Fibroblast of mammary gland (primary cell): ENCODE measurements at regions not wholly inside any gene's neighbourhood (a gene's known extent, or its start where the extent isn't known, plus 50 kb on each side); places are given as distances from the start of the nearest gene placed in this dataset.

Experiments
- DNase-seq: peaks from one replicate; pipeline ENCODE4 v3.0.0-alpha.2; 2010; ENCODE audit warnings: low read depth
- H3K4me3 ChIP-seq: 2 replicates; pipeline ENCODE4 v1.5.1; 2011; ENCODE audit warnings: low read depth, mild to moderate bottlenecking, low read length, moderate library complexity; ENCODE audit not compliant: control insufficient read depth
- CTCF ChIP-seq: conservative IDR thresholded peaks from 2 replicates; pipeline ENCODE4 v1.5.1; 2011; ENCODE audit warnings: low read depth, low read length, inconsistent platforms; ENCODE audit not compliant: control insufficient read depth, insufficient read depth

- no peak for DNase-seq
- no peak for TF ChIP-seq CTCF
Observed at GRCh38 chr10:6643962-6644361, 63.9 kb upstream of the PRKCQ start.

DNA sequence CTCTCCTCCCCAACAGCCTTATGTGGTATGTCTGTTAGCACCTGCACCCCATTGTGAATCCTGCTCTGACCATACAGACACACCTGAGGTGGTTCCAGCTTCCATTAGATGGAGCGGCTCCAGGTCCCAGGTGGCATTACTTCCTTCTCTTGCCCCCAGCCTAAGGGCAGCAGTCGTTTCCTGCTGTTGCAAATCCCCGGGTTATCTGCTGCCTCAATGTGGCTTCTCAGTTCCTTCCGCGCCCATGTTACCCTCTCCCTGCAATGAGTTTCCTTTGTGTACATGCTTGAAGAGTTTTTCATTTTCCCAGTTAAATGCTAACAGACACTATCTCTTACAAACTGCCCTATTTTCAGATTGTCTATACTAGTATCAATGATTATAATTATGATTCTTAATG, 62.8 kb upstream of the PRKCQ start:
- no peak overlapping the region for H3K4me3 ChIP-seq
- no peak for DNase-seq
- TF ChIP-seq CTCF: no peak

More at GRCh38 chr10:6643962-6644361, 63.9 kb upstream of the PRKCQ start:
- no peak overlapping the region for H3K4me3 ChIP-seq

- no peak overlapping the region for H3K4me3 ChIP-seq
- no peak for DNase-seq
- no peak for TF ChIP-seq CTCF
Observed at GRCh38 chr10:6640433-6641040, 60.5 kb upstream of the PRKCQ start.

DNA sequence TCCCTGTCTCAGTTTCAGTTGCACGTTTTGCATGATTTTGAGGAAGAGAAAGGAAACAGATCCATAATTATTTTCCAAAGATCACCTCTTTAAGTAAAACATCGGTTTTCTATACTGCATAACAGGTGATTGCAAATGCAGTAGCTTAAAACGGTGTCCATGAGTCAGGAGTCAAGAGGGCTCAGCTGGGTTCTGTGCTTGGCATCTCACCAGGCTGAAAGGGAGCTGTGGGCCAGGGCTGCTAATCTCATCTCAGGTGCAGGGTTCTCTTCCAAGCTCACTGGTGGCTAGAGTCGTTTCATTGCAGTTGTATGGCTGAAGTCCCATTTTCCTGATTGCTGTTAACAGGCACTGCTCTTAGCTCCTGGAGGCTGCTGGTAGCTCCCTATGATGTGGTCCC, 57.0 kb upstream of the PRKCQ start:
- DNase-seq: no peak

GRCh38 chr10:6635784-6636183, 55.7 kb upstream of the PRKCQ start:
- no peak overlapping the region for H3K4me3 ChIP-seq
- TF ChIP-seq CTCF: no peak
- no peak for DNase-seq

More for the DNA sequence above, 57.0 kb upstream of the PRKCQ start:
- no peak for TF ChIP-seq CTCF
- H3K4me3 ChIP-seq: no peak overlapping the region
